Hematopoietic multipotent progenitor cell treated with erythropoietin and hydrocortisone succinate and interleukin-3 and kit ligand, for 8 days (in vitro differentiated cells): ENCODE measurements at regions not wholly inside any gene's neighbourhood (a gene's known extent, or its start where the extent isn't known, plus 50 kb on each side); places are given as distances from the start of the nearest gene placed in this dataset.
"Not testable (repeated sequence)": the region's sequence is repeated elsewhere in the genome, so short reads cannot be mapped to it uniquely, and the experiment has no call there.

ENCODE experiments used
- DNase-seq: peaks from one replicate; pipeline ENCODE4 v3.0.0-alpha.2; 2015

- no peak for DNase-seq
Measured at GRCh38 chr20:48215536-48215935, 430.3 kb upstream of the SULF2 start.

GRCh38 chr20:48214601-48215000, 429.3 kb upstream of the SULF2 start:
- DNase-seq = no peak

- DNase-seq = not testable (repeated sequence)
Measured at GRCh38 chr20:48213635-48214034, 428.4 kb upstream of the SULF2 start.

- DNase-seq = no peak
Measured at GRCh38 chr20:48212806-48213509, 427.7 kb upstream of the SULF2 start.

- no peak for DNase-seq
Measured at GRCh38 chr20:48211847-48212246, 426.6 kb upstream of the SULF2 start.

- no peak for DNase-seq
Measured at GRCh38 chr20:48211238-48211637, 426.0 kb upstream of the SULF2 start.

GRCh38 chr20:48210111-48211027, 425.1 kb upstream of the SULF2 start:
- no peak for DNase-seq

GRCh38 chr20:48209102-48209501, 423.8 kb upstream of the SULF2 start:
- DNase-seq = no peak

GRCh38 chr20:48208176-48208575, 422.9 kb upstream of the SULF2 start:
- no peak for DNase-seq

- no peak for DNase-seq
Measured at GRCh38 chr20:48207505-48207904, 422.2 kb upstream of the SULF2 start.

- DNase-seq = no peak
Measured at GRCh38 chr20:48205786-48206185, 420.5 kb upstream of the SULF2 start.

GRCh38 chr20:48205281-48205782, 420.1 kb upstream of the SULF2 start:
- no peak for DNase-seq

GRCh38 chr20:48204499-48204898, 419.2 kb upstream of the SULF2 start:
- no peak for DNase-seq

- no peak for DNase-seq
Measured at GRCh38 chr20:48203252-48203651, 418.0 kb upstream of the SULF2 start.

- no peak for DNase-seq
Measured at GRCh38 chr20:48202334-48203113, 417.2 kb upstream of the SULF2 start.

- DNase-seq = no peak
Measured at GRCh38 chr20:48201885-48202284, 416.6 kb upstream of the SULF2 start.

- no peak for DNase-seq
Measured at GRCh38 chr20:48201188-48201587, 415.9 kb upstream of the SULF2 start.

- no peak for DNase-seq
Measured at GRCh38 chr20:48198929-48199451, 413.7 kb upstream of the SULF2 start.

GRCh38 chr20:48197066-48197465, 411.8 kb upstream of the SULF2 start:
- DNase-seq = no peak

- DNase-seq = no peak
Measured at GRCh38 chr20:48196486-48196885, 411.2 kb upstream of the SULF2 start.

GRCh38 chr20:48196001-48196400, 410.7 kb upstream of the SULF2 start:
- DNase-seq = no peak

GRCh38 chr20:48195121-48195870, 410.0 kb upstream of the SULF2 start:
- DNase-seq = no peak
